ENCODE measurements at regions not wholly inside any gene's neighbourhood (a gene's known extent, or its start where the extent isn't known, plus 50 kb on each side); places are given as distances from the start of the nearest gene placed in this dataset.

DNA sequence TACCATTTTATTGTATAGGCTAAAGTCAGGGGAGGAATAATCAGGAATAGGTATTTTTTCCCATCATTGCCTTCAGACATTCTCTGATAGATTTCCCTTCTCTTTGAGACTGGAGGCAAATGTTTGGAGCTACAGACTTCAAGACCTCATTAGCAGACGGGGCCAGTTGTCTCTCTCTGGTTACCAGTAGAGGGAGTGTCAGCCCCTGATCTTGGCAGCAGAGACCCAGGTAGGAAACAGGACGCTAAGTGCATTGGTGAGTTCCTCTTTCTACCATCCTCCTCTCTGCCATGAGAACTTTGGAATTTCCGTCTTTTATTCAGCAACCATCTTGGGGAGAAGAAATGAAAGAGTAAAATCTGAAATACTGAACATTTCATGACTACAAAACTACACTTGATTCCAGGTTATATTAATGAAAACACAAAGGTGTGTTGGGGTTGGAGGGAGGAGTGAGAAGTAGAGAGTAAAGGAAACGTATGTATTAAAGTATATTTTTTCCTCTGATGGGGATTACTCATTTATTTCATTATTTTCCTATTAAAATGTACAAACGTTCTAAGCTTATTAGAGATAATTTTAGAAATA is 186.2 kb upstream of the GCFC2 start:
- TF ChIP-seq ZBTB21 (tag by site-specific recombination; IDR thresholded peaks at IDR 0.05): no peak
- no peak for TF ChIP-seq HOXA7 (CRISPR knock-in tag; IDR thresholded peaks at IDR 0.05; ENCODE audit: borderline replicate concordance)
- no peak for TF ChIP-seq IKZF3 (tag by site-specific recombination; IDR thresholded peaks at IDR 0.05)
- TF ChIP-seq, protein P1, sequence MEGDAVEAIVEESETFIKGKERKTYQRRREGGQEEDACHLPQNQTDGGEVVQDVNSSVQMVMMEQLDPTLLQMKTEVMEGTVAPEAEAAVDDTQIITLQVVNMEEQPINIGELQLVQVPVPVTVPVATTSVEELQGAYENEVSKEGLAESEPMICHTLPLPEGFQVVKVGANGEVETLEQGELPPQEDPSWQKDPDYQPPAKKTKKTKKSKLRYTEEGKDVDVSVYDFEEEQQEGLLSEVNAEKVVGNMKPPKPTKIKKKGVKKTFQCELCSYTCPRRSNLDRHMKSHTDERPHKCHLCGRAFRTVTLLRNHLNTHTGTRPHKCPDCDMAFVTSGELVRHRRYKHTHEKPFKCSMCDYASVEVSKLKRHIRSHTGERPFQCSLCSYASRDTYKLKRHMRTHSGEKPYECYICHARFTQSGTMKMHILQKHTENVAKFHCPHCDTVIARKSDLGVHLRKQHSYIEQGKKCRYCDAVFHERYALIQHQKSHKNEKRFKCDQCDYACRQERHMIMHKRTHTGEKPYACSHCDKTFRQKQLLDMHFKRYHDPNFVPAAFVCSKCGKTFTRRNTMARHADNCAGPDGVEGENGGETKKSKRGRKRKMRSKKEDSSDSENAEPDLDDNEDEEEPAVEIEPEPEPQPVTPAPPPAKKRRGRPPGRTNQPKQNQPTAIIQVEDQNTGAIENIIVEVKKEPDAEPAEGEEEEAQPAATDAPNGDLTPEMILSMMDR (tag by site-specific recombination; IDR thresholded peaks at IDR 0.05): no peak
- TF ChIP-seq ZBTB49 (tag by site-specific recombination; IDR thresholded peaks at IDR 0.05; ENCODE audit: low read depth): no peak
- TF ChIP-seq, protein P2, sequence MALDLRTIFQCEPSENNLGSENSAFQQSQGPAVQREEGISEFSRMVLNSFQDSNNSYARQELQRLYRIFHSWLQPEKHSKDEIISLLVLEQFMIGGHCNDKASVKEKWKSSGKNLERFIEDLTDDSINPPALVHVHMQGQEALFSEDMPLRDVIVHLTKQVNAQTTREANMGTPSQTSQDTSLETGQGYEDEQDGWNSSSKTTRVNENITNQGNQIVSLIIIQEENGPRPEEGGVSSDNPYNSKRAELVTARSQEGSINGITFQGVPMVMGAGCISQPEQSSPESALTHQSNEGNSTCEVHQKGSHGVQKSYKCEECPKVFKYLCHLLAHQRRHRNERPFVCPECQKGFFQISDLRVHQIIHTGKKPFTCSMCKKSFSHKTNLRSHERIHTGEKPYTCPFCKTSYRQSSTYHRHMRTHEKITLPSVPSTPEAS (tag by site-specific recombination; IDR thresholded peaks at IDR 0.05): no peak
- no peak for TF ChIP-seq ZFP37 (tag by site-specific recombination; IDR thresholded peaks at IDR 0.05)

Data from HEK293 (cell line).